ENCODE measurements at regions not wholly inside any gene's neighbourhood (a gene's known extent, or its start where the extent isn't known, plus 50 kb on each side); places are given as distances from the start of the nearest gene placed in this dataset.

DNA sequence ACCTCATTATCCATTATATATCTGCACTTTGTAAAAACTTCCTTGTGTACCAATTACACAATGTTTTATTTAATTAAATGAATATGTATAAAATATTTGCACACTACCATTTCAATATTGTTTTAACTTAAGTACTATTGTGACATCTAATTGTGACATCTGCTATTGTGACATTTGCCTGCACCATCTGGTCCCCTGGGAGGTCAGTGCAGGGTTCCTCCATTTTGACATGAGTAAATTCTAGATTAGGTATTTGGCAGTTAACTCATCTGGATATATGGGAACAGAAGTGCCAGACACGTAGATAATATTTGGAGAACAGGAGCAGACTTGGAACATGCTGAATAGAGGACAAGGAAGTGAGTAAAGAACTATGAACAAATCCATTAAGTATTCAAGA lies 332.1 kb downstream of the VGLL3 start:
- TF ChIP-seq, protein P1, sequence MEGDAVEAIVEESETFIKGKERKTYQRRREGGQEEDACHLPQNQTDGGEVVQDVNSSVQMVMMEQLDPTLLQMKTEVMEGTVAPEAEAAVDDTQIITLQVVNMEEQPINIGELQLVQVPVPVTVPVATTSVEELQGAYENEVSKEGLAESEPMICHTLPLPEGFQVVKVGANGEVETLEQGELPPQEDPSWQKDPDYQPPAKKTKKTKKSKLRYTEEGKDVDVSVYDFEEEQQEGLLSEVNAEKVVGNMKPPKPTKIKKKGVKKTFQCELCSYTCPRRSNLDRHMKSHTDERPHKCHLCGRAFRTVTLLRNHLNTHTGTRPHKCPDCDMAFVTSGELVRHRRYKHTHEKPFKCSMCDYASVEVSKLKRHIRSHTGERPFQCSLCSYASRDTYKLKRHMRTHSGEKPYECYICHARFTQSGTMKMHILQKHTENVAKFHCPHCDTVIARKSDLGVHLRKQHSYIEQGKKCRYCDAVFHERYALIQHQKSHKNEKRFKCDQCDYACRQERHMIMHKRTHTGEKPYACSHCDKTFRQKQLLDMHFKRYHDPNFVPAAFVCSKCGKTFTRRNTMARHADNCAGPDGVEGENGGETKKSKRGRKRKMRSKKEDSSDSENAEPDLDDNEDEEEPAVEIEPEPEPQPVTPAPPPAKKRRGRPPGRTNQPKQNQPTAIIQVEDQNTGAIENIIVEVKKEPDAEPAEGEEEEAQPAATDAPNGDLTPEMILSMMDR (IDR thresholded peaks at IDR 0.05; ENCODE audit: insufficient read depth, low read length, poor library complexity, severe bottlenecking), result no peak
- no peak for TF ChIP-seq EZH2phosphoT487 (conservative IDR thresholded peaks at IDR 0.05; ENCODE audit: low read length)
